ENCODE measurements at regions not wholly inside any gene's neighbourhood (a gene's known extent, or its start where the extent isn't known, plus 50 kb on each side); places are given as distances from the start of the nearest gene placed in this dataset.

GRCh38 chr5:104626122-104626521 lies 1063.5 kb upstream of the NUDT12 start:
- BruUV-seq (replicated peaks) = no TSS peak
- Histone ChIP-seq H4K5ac (ENCODE audit: low read depth, low read length) (no peak overlapping the region), H3K56ac (ENCODE audit: extremely low read depth, insufficient read depth, low read length) (no peak overlapping the region), H3K9me3 (ENCODE audit: control insufficient read depth, insufficient read depth, low read length) (peaks cover 2% of the 10 kb centered on the region; the same call in 1 of the 2 replicates), H3K4me3 (ENCODE audit: insufficient read depth, low read depth, low read length) (no peak overlapping the region), H3K14ac (replicated peaks; ENCODE audit: low read depth, low read length) (no peak overlapping the region), H2AK5ac (ENCODE audit: low read depth, low read length) (no peak overlapping the region), H3K27ac (ENCODE audit: insufficient read depth, low read length) (no peak overlapping the region), H3K9me1 (ENCODE audit: insufficient read depth, low read length) (no peaks in the 10 kb centered on the region), H3K36me3 (ENCODE audit: control insufficient read depth, insufficient read depth, low read length) (no peaks in the 10 kb centered on the region), H2BK20ac (ENCODE audit: low read depth, low read length) (no peak overlapping the region), H4K20me1 (ENCODE audit: insufficient read depth, low read length) (no peaks in the 10 kb centered on the region), H2AFZ (replicated peaks; ENCODE audit: low read length, poor library complexity) (no peak overlapping the region), H2BK15ac (ENCODE audit: low read depth, low read length) (no peak overlapping the region), H3K23ac (ENCODE audit: low read depth, low read length) (no peak overlapping the region), H3K18ac (ENCODE audit: low read depth, low read length) (no peak overlapping the region), H3K4ac (ENCODE audit: low read depth, low read length) (no peak overlapping the region), H4K8ac (ENCODE audit: low read depth in 2 of 2, low read length in 2 of 2) (no peak overlapping the region), H4K91ac (ENCODE audit: insufficient read depth, low read depth, low read length) (no peak overlapping the region), H2BK120ac (ENCODE audit: low read depth, low read length) (no peak overlapping the region), H3K9ac (ENCODE audit: low read depth, low read length) (no peak overlapping the region), H2BK5ac (ENCODE audit: low read depth, low read length, poor library complexity, severe bottlenecking) (no peak overlapping the region), H3K4me1 (ENCODE audit: control insufficient read depth, insufficient read depth, low read length) (no peaks in the 10 kb centered on the region), H3K79me1 (ENCODE audit: low read depth in 1 of 2, low read length in 2 of 2) (no peaks in the 10 kb centered on the region), H3K27me3 (ENCODE audit: control insufficient read depth, insufficient read depth, low read length) (no peaks in the 10 kb centered on the region), H3K4me2 (ENCODE audit: low read depth, low read length) (no peak overlapping the region), H2AK9ac (replicated peaks; ENCODE audit: low read depth, low read length, poor library complexity) (no peak overlapping the region)
- no peak for DNase-seq
- no peak for ATAC-seq (ENCODE audit: low read depth)
- ChIA-PET POLR2A (ENCODE audit: unreplicated experiment) (no interaction called here), CTCF (no interaction called here)
- intact Hi-C loops (cut with micrococcal nuclease) (no loop called here), dilution Hi-C loops (cut with HindIII; ENCODE audit: low sequenced_read_pairs, unreplicated experiment) (no loop called here), in situ Hi-C loops (cut with MboI; ENCODE audit: low sequenced_read_pairs) (no loop called here)
- WGBS, 2 experiments (ENCODE audit: extremely low coverage in 2 of 2, insufficient read length in 1 of 2) = no CpG with 5 or more reads among the region's 2 CpGs
- TF ChIP-seq POLR2A (IDR thresholded peaks at IDR 0.05; ENCODE audit: low read depth, low read length) = no peak
- no peak for TF ChIP-seq CHD1 (IDR thresholded peaks at IDR 0.05; ENCODE audit: low read depth, low read length)
- TF ChIP-seq MAZ (IDR thresholded peaks at IDR 0.05; ENCODE audit: borderline replicate concordance, low read depth, low read length) = no peak
- TF ChIP-seq CTCF (conservative IDR thresholded peaks at IDR 0.05; ENCODE audit: low read depth, low read length) = no peak
- TF ChIP-seq RFX5 (IDR thresholded peaks at IDR 0.05; ENCODE audit: low read depth, low read length) = no peak
- no peak for TF ChIP-seq BHLHE40 (IDR thresholded peaks at IDR 0.05; ENCODE audit: low read depth, low read length)
- TF ChIP-seq USF2 (IDR thresholded peaks at IDR 0.05; ENCODE audit: low read depth, low read length) = no peak
- TF ChIP-seq MAFK (IDR thresholded peaks at IDR 0.05; ENCODE audit: low read depth, low read length) = no peak
- no peak for TF ChIP-seq SMC3 (IDR thresholded peaks at IDR 0.05; ENCODE audit: low read depth, low read length)
- TF ChIP-seq RCOR1 (IDR thresholded peaks at IDR 0.05; ENCODE audit: insufficient replicate concordance, low read length) = no peak
- TF ChIP-seq NFE2L2 (IDR thresholded peaks at IDR 0.05; ENCODE audit: low read depth, low read length) = no peak
- TF ChIP-seq MXI1 (IDR thresholded peaks at IDR 0.05; ENCODE audit: borderline replicate concordance, low read depth, low read length) = no peak
- no peak for TF ChIP-seq CEBPB (IDR thresholded peaks at IDR 0.05; ENCODE audit: low read depth, low read length)
- TF ChIP-seq FOS (IDR thresholded peaks at IDR 0.05; ENCODE audit: low read depth, low read length) = no peak
- no peak for TF ChIP-seq ELK1 (IDR thresholded peaks at IDR 0.05; ENCODE audit: borderline replicate concordance, low read depth, low read length)
- no peak for TF ChIP-seq RAD21 (IDR thresholded peaks at IDR 0.05; ENCODE audit: low read length)

Measured in IMR-90 (cell line).